Epithelial cell of esophagus (primary cell): ENCODE measurements at regions not wholly inside any gene's neighbourhood (a gene's known extent, or its start where the extent isn't known, plus 50 kb on each side); places are given as distances from the start of the nearest gene placed in this dataset.
A peak's percentile ranks its signal among the peaks of the same experiment; 100 is the strongest.
"Not testable (repeated sequence)": the region's sequence is repeated elsewhere in the genome, so short reads cannot be mapped to it uniquely, and the experiment has no call there.

ENCODE experiments used
- DNase-seq: peaks from one replicate; pipeline ENCODE4 v3.0.0; 2010; ENCODE audit warnings: low read depth
- H3K4me3 ChIP-seq: 2 replicates; pipeline ENCODE4 v1.5.1; 2011; ENCODE audit warnings: mild to moderate bottlenecking, low read length, control low read depth
- CTCF ChIP-seq: IDR thresholded peaks from 2 replicates; pipeline ENCODE4 v1.5.1; 2011; ENCODE audit warnings: low read depth, mild to moderate bottlenecking, low read length, control low read depth, inconsistent platforms; ENCODE audit not compliant: insufficient read depth; ENCODE audit errors: missing control alignments

GRCh38 chr15:98083203-98083910 is 122.9 kb downstream of the ARRDC4 start:
- TF ChIP-seq CTCF, result peak; percentile 42

GRCh38 chr15:98085003-98085639 is 124.6 kb downstream of the ARRDC4 start:
- peak; percentile 68 for TF ChIP-seq CTCF
- peak; percentile 84 for DNase-seq
- H3K4me3 ChIP-seq, result no peak overlapping the region

More at GRCh38 chr15:98083203-98083910, 122.9 kb downstream of the ARRDC4 start:
- no peak overlapping the region for H3K4me3 ChIP-seq
- DNase-seq, result peak; percentile 9

DNA sequence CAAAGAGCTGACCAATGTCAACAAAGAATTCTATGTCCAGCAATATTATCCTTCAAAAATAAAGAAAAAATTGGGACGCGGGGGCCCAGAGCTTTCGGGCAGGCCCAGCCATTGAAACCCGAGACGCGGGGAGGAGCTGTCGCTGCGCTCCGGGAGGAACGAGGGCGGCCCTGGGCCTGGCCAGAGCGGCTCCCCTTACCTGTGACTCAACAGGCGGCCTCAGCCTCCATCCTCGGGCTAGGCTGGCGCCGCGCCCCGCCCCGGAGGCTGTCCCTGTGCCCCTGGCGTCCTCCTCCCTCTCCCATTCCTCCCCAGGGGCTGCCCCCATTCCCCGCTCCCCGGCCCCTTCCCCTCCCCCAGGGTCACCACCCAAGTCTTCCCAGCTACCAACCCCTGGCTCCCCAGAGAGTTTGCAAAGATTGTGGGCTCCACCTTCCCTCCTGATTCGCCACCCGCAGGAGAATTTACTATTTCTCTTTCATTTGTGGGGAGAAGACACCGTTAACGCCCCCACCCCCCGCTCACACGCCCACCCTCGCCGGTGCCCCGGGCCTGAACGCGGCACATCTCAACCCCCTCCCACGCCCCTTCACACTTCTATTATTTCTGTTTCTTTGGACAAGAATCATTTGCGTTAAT is 127.9 kb downstream of the ARRDC4 start:
- not testable (repeated sequence) for H3K4me3 ChIP-seq, DNase-seq

GRCh38 chr15:98089352-98089751 is 128.8 kb downstream of the ARRDC4 start:
- not testable (repeated sequence) for H3K4me3 ChIP-seq, DNase-seq

DNA sequence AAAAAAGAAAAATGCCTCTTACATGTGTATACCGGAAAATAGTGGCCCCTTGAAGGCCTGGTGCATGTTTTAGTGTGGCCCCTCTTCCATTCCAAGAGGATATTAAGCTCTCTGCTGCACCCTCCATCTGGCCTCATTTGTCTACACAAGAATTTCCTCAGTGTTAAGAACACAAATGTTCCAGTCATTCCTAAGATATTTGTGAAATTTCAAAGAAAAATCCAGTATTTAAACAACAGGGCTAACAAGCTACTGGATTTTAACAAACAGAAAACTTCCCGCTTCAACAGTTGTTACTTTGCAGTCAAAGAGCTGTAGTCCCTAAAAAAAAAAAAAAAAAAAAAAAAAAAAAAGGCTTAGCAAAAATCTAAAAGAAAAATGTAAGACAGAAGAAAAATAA is 137.5 kb downstream of the ARRDC4 start:
- not testable (repeated sequence) for DNase-seq, H3K4me3 ChIP-seq

DNA sequence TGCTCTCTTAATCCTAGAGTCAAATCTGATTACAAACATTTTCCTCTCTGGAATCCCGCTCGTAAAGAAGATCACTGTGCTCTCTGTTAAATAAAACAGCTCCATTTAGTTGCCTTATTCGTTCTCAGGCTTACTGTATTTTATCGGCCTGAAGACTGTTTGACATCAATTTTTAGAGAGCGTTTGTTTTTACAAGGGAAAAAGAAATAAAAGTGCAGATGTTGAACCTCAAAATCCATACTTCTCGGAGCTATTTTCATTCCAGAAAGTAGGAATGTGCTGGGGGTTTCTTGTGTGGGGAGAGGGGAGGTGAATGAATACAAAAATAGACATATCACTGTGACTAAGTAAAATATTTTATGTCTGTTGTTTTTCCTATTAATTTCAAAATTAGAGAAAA is 140.1 kb downstream of the ARRDC4 start:
- not testable (repeated sequence) for H3K4me3 ChIP-seq, DNase-seq

DNA sequence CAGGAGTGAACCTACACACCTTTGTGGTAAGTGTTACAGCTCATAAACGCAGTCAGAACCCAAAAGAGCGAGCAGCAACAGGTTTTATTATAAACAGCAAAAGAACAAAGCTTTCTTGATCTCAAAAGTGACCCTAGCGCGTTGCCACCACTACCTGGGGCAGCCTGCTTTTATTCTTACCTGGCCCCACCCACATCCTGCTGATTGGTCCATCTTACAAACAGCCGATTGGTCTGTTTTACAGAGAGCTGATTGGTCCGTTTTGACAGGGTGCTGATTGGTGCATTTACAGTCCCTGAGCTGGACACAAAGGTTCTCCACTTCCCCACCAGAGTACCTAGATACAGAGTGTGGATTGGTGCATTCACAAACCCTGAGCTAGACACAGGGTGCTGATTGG is 143.1 kb downstream of the ARRDC4 start:
- H3K4me3 ChIP-seq, result no peak overlapping the region
- no peak for TF ChIP-seq CTCF

GRCh38 chr15:98104386-98105151 is 144.1 kb downstream of the ARRDC4 start:
- not testable (repeated sequence) for DNase-seq, H3K4me3 ChIP-seq

More for the DNA sequence above, 143.1 kb downstream of the ARRDC4 start:
- DNase-seq, result no peak

GRCh38 chr15:98106615-98107194 is 146.2 kb downstream of the ARRDC4 start:
- DNase-seq, H3K4me3 ChIP-seq: not testable (repeated sequence)

- DNase-seq, result no peak
- H3K4me3 ChIP-seq, result no peak overlapping the region
- no peak for TF ChIP-seq CTCF
Measured at GRCh38 chr15:98111806-98112205, 151.3 kb downstream of the ARRDC4 start.
